ENCODE measurements at regions not wholly inside any gene's neighbourhood (a gene's known extent, or its start where the extent isn't known, plus 50 kb on each side); places are given as distances from the start of the nearest gene placed in this dataset.

DNA sequence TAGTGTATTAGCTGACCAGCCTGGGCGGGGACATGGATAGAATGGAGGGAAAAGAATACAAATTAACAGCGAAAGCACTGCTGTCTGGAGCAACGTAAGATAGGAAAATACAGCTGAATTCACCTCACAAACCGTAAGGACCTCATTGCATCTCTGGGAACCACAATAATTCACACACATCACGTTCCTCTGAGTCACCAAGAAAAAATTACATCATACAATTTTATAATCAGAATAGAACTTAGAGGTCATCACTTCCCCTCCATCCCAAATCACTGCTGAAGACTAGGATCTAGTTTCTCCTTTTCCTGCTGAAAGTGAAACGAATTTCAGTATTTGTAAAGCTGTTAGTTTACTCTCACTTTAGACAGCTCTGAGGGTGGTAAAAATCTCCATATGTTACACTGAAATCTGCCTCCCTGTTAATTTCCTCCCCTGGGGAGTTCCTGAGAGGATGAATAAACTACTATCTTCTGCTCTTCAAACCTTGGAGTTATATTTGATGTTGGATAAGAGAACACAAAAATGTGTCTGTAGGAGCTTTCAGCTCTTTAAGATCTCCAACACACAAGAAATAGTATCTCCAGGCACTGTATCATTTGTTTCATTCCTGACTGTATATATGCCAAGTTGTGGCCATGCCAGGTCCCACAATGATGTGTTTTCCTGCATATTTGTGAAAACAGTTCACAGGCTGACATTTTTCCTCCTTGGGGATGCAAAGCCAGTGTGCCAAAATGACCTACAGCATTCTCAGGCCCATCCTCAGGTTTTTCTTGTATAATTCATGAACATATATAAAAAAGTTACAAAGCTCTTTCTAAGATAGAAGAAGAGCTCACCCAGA is 63.8 kb upstream of the SSTR1 start:
- DNase-seq, result no peak

DNA sequence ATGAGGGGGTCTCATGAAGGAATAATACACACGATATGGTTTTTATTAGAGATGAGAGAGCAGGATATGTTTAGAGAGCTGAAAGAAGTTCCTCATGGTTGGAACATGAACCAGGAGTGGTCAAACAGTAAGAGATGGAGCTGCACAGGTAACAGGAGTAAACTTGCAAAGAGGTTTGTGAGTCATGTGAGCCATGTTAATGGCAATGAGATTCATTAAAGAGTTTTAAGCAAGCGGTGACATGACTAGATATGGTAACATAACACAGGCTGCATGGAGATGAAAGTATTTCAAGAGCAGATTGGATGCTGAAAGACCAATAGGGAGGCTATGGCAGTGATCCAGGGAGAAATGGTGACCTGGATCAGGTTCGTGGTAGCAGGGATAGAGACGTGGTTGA is 62.6 kb upstream of the SSTR1 start:
- no peak for DNase-seq

- DNase-seq, result no peak
Measured at GRCh38 chr14:38150075-38150474, 57.6 kb upstream of the SSTR1 start.

Measured in amygdala (tissue), 56 donors.